Stromal cell of bone marrow (primary cell): ENCODE measurements at regions not wholly inside any gene's neighbourhood (a gene's known extent, or its start where the extent isn't known, plus 50 kb on each side); places are given as distances from the start of the nearest gene placed in this dataset.
"Not testable (repeated sequence)": the region's sequence is repeated elsewhere in the genome, so short reads cannot be mapped to it uniquely, and the experiment has no call there.

ENCODE experiments used
- DNase-seq: peaks from one replicate; pipeline ENCODE4 v3.0.0-alpha.2; 2012; ENCODE audit warnings: low read depth

GRCh38 chrX:35622040-35622439, 176.1 kb upstream of the MAGEB16 start:
- no peak for DNase-seq

- DNase-seq = no peak
These were observed 175.5 kb upstream of the MAGEB16 start for GRCh38 chrX:35622601-35623000.

DNA sequence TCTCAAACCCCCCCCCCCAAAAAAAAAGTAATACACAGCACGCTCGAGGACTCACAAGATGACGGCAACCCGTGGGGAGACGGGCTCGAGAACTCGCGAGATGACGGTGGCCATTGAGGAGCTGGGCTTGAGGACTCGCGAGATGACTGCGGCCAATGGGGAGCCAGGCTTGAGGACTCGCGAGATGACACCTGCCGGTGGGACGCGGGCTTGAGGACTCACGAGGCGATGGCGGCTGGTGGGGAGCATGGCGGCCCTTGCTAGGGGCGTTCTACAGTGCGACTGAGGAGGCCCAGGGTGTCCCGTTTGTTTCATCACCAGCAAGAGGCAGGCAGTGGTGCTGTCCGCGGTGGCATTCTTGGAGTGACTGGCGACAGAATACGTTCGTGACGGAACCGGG, 172.4 kb upstream of the MAGEB16 start:
- DNase-seq = no peak

GRCh38 chrX:35626124-35626523, 172.0 kb upstream of the MAGEB16 start:
- DNase-seq = no peak

DNA sequence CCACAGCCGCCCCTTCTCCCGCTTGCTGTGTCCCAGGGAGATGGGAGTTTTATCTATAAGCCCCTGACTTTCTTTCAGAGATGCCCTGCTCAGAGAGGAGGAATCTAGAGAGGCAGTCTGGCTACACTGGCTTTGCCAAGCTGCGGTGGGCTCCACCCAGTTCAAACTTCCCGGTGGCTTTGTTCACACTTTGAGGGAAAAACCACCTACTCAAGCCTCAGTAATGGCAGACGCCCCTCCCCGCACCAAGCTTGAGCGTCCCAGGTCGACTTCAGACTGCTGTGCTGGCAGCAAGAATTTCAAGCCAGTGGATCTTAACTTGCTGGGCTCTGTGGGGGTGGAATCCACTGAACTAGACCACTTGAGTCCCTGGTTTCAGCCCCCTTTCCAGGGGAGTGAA, 162.2 kb upstream of the MAGEB16 start:
- not testable (repeated sequence) for DNase-seq

DNA sequence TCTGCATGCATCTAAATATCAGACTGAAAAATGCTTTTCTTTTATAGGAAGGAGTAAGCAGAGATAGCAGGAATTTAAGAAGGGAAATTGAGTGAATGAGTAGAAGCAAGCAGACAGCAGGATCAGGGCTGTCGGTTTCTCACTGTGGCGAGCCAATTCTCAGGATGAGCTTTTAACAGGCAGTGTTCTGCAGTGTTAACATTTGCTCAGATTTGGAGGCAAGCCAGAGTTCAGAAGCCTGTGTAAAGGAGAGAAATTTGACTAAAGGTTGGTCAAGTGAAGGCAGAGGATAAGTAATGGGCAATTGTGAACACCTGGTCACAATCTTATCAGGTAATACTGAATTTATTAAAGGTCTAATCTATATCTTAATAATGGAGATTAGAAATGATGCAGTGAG, 133.3 kb upstream of the MAGEB16 start:
- DNase-seq = no peak

- DNase-seq = no peak
These were observed 132.8 kb upstream of the MAGEB16 start for GRCh38 chrX:35665311-35665710.

GRCh38 chrX:35670889-35671288, 127.3 kb upstream of the MAGEB16 start:
- DNase-seq = no peak

DNA sequence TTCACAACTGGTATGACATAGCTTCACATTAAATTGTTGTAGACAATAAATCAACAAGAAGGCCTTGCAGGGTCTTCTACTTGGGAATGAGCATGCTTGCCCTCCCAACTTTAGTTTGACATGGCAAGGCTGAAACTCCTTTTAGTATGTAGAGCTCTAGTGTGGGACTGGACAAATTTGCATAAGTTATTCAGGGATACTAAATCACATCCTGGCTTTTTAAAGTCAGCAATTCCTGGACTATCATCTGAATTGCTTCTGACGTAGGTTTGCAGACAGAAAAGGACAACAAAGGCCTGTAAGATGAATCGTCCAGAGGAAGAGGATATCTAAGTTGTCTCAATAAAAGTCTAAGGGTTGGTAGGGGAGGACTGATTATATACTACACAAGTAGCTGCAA, 123.0 kb upstream of the MAGEB16 start:
- no peak for DNase-seq

DNA sequence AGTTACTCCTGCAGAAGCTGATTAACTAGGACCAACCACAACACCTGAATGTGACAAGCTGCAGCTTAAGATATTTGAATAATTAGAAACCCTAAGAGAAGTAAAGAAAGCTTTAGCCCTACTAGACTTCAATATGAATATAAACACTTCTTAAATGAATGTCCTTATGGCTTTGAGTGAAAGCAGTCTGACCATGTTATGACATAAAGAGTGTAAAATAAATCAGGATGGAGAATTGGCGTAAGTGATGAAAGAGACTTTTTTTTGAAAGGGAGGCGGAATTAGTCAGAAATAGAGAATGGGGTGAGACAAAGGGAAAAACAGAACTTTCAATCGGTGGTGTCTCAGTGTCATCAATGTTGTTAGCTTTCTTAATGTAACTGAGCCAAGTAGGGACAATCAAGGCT, 117.2 kb upstream of the MAGEB16 start:
- DNase-seq = no peak

GRCh38 chrX:35682476-35682875, 115.7 kb upstream of the MAGEB16 start:
- DNase-seq = no peak

DNA sequence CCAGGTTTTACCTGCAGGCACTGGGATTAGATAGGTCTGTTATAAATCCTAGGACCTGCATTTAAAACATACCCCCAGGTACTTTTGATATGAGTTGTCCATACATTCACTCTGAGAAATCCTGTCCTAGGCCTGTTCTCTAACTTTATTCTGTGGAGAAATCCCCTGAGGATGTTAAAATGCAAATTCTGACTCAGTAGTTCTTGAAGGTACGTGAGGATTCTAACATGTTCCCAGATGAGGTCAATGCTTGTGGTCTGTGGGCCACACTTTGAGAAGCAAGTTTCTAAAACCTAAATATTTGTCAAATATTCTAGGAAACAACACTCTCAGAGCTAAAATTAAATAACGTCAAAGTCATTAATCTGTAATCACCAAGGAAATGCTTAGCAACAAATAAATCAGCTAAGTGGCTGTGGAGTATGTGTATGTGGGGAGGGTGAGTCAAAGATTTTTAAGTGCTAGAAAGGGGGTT, 101.3 kb upstream of the MAGEB16 start:
- DNase-seq = no peak

DNA sequence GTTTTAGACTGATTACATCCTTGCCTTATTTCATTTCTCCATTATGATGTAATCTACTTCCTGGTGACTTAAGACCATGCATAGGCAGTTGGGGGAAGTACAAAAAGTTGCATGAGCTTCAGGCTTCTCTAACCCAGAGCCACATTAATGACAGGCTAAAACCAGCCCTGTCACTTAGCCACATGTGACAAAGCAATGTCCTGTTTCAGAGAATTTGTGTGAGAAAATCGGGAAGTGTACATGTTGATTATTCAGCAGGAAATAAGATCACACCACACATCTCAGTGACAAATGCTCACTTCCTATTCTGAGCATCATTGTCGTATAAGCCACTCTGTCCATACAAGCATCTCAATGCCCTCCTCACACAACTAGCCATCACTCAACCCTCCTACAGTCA, 98.5 kb upstream of the MAGEB16 start:
- DNase-seq = no peak

DNA sequence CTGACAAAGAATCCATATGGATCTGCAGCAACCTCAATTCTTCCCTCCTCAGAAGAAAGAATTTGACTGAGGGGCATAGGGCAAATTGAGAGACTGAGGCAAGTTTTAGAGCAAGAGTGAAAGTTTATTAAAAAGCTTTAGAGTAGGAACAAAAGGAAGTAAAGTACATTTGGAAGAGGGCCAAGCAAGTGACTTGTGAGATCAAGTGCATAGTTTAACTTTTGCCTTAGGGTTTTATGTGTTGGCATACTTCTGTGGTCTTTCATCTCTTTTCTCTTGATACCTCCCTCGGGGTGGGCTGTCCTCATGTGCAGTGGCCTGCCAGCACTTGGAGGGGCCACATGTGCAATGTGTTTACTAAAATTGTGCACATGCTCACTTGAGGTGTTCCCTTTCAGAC, 98.0 kb upstream of the MAGEB16 start:
- DNase-seq = no peak

DNA sequence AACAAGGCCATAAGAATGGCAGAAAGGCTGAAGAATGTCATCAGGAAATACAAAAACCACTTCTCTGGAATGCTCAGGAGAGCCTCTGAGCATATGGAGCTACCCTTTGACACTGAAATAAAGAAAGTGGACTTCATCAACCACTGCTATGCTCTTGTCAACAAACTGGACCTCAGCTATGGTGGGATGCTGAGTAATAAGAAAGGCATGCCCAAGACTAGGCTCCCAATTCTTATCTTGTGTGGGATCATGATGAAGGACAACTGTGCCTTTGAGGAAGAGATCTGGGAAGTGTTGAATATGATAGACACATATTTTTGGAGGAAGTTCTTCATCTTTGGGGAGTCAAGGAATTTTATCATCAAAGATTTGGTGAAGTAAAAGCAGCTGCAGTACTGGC, 86.9 kb upstream of the MAGEB16 start:
- DNase-seq = no peak

DNA sequence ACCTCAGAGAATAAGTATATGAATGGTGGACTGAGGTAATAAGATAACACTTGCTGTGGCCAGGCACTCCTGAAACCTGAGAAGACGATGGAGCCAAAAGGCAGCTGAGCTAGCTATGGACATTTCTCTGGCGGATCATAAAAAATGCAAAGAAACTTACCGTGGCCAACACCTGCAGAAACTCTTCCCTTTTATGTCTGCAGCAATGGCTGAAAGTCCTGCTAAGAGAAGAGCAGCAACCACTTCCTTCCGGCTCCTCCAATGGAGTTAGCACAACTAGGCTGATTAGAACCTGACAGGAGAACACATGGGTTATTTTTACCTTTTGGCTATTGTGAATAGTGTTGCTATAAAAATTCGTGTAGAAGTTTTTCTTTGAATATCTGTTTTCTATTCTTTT, 76.0 kb upstream of the MAGEB16 start:
- DNase-seq = no peak

- DNase-seq = peak; percentile 5
These were observed 72.0 kb upstream of the MAGEB16 start for GRCh38 chrX:35726176-35726575.

DNA sequence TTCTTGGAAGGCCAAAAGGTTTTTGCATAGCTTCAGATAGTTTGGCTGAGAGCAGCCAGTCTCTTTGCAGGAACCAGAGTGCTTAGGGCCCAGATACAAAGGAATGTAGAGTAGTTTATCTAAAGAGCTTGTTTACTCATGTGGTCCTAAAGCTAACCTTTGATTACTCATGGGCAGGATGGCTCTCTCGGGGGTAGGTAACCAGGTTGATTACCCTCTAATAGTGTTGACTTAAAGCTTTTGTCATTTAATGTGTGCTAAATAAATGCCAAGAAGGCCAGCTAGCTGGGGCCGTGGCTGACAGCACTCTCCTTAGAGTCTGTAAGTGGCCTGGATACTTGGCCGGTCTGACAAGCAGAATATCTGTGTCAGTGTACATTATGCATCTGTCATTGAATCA, 69.7 kb upstream of the MAGEB16 start:
- no peak for DNase-seq

- DNase-seq = no peak
These were observed 64.3 kb upstream of the MAGEB16 start for GRCh38 chrX:35733879-35734278.

- no peak for DNase-seq
These were observed 57.0 kb upstream of the MAGEB16 start for GRCh38 chrX:35741142-35741541.

DNA sequence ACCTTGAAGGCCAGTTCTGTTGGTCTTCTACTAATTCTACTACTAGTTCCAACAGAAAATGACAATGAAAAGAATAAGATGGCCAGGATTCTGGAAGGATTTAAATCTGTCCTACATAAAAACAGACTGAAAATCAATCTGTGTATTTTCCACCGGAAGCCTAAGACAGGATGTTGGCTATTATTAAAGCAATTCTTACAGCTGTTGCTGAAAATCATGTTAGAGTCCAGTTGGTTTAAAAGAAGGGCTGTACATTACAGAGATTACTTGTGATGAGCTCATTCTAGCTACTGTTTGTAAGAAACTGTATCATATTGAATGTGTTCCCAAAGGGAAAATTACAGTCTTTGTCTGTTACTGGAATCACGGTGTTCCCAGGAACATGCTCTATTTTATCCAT, 54.8 kb upstream of the MAGEB16 start:
- no peak for DNase-seq
